K562 (cell line): ENCODE measurements at regions not wholly inside any gene's neighbourhood (a gene's known extent, or its start where the extent isn't known, plus 50 kb on each side); places are given as distances from the start of the nearest gene placed in this dataset.

Experiments
- ETS2 ChIP-seq: IDR thresholded peaks from 2 replicates; pipeline ENCODE4 v1.6.1; 2016; ENCODE audit warnings: borderline replicate concordance, missing genetic modification characterization, mild to moderate bottlenecking, moderate library complexity, missing compliant biosample characterization; ENCODE audit not compliant: poor library complexity, severe bottlenecking
- GATA2 ChIP-seq: sonication (generic); formaldehyde crosslinking; IDR thresholded peaks from 2 replicates; pipeline ENCODE4 v1.4.0; 2020; ENCODE audit warnings: mild to moderate bottlenecking, missing genetic modification reagents
- ILF3 ChIP-seq: fragments of 450-650 bp; IDR thresholded peaks from 2 replicates; pipeline ENCODE4 v1.6.1; 2018; ENCODE audit warnings: antibody characterized with exemption, mild to moderate bottlenecking, moderate library complexity, borderline replicate concordance
- KDM5B ChIP-seq: fragments of 200-600 bp; sonication (generic); IDR thresholded peaks from 2 replicates; pipeline ENCODE4 v1.6.1; 2012; ENCODE audit warnings: low read depth, mild to moderate bottlenecking, moderate library complexity, low read length, control low read depth, inconsistent platforms; ENCODE audit not compliant: insufficient replicate concordance
- NELFE ChIP-seq: IDR thresholded peaks from 2 replicates; pipeline ENCODE4 v1.6.1; 2011; ENCODE audit warnings: mild to moderate bottlenecking; ENCODE audit not compliant: insufficient read depth, insufficient read length
- POU5F1 ChIP-seq: fragments of 150-350 bp; IDR thresholded peaks from 2 replicates; pipeline ENCODE4 v1.6.1; 2014; ENCODE audit warnings: borderline replicate concordance, low read length, low read depth, mild to moderate bottlenecking; ENCODE audit not compliant: partially characterized antibody
- SAFB ChIP-seq: fragments of 200-400 bp; formaldehyde crosslinking; IDR thresholded peaks from 2 replicates; pipeline ENCODE4 v1.6.1; 2017; ENCODE audit warnings: low read depth, low read length, borderline replicate concordance
- SRSF9 ChIP-seq: fragments of 200-400 bp; formaldehyde crosslinking; IDR thresholded peaks from 2 replicates; pipeline ENCODE4 v1.6.1; 2017; ENCODE audit warnings: low read depth, low read length, borderline replicate concordance
- TCF3 ChIP-seq: sonication (generic); formaldehyde crosslinking; IDR thresholded peaks from 2 replicates; pipeline ENCODE4 v1.4.0; 2020; ENCODE audit warnings: mild to moderate bottlenecking, missing genetic modification reagents
- TGIF2 ChIP-seq: sonication (generic); formaldehyde crosslinking; IDR thresholded peaks from 2 replicates; pipeline ENCODE4 v1.8.1; 2022; ENCODE audit warnings: mild to moderate bottlenecking, missing genetic modification reagents, moderate library complexity
- ZFP1 ChIP-seq: fragments of 450-650 bp; formaldehyde crosslinking; IDR thresholded peaks from 2 replicates; pipeline ENCODE4 v1.4.0; 2020; ENCODE audit warnings: mild to moderate bottlenecking, mixed read lengths
- ZNF12 ChIP-seq: sonication (generic); formaldehyde crosslinking; IDR thresholded peaks from 2 replicates; pipeline ENCODE4 v1.4.0; 2020; ENCODE audit warnings: mild to moderate bottlenecking, missing genetic modification reagents
- ZNF282 ChIP-seq: sonication (generic); formaldehyde crosslinking; IDR thresholded peaks from 2 replicates; pipeline ENCODE4 v1.8.1; 2023; ENCODE audit warnings: missing genetic modification reagents
- ZNF717 ChIP-seq: fragments of 250-450 bp; sonication (Bioruptor Pico); IDR thresholded peaks from 2 replicates; pipeline ENCODE4 v1.5.0; 2021
- ZNF75A ChIP-seq: fragments of 450-650 bp; formaldehyde crosslinking; IDR thresholded peaks from 2 replicates; pipeline ENCODE4 v1.4.0; 2020; ENCODE audit warnings: mild to moderate bottlenecking
- TF ChIP-seq, protein P1 (sequence below): sonication (generic); formaldehyde crosslinking; IDR thresholded peaks from 2 replicates; pipeline ENCODE4 v1.8.0; 2023; ENCODE audit warnings: mild to moderate bottlenecking, missing genetic modification reagents
- TF ChIP-seq, protein P2 (sequence below), 2 experiments: IDR thresholded peaks; 2 replicates each; pipeline ENCODE4 v1.6.1; 2011; ENCODE audit warnings: borderline replicate concordance in 1 of 2, control low read depth in 1 of 2, low read depth in 1 of 2, low read length in 1 of 2, mild to moderate bottlenecking in 1 of 2, mixed read lengths in 1 of 2, moderate library complexity in 1 of 2; ENCODE audit not compliant: insufficient read depth in 1 of 2, insufficient read length in 1 of 2, poor library complexity in 1 of 2, severe bottlenecking in 1 of 2; ENCODE audit errors: extremely low read depth in 1 of 2
- TF ChIP-seq, protein P3 (sequence below): fragments of 450-650 bp; conservative IDR thresholded peaks from 2 replicates; pipeline ENCODE4 v1.6.1; 2016; ENCODE audit warnings: missing genetic modification characterization, low read depth, mild to moderate bottlenecking, missing compliant biosample characterization, moderate library complexity

DNA sequence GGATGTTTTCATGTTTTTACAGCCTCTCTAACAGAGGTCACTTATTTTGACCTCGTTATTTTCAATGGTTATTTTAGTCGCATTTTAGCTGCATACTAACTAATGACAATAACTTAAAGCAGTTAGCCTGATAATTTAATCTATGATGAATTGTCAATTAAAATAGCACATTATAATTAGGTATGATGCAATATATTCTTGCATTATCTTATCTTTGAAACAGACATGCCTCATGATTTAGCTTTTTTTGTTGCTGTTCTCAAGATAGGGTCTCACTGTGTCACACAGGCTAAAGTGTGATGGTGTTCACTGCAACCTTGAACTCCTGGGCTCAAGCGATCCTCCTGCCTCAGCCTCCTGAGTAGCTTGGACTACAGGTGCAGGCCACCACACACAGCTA, 126.4 kb downstream of the KBTBD2 start (continued):
- TF ChIP-seq, protein P1, sequence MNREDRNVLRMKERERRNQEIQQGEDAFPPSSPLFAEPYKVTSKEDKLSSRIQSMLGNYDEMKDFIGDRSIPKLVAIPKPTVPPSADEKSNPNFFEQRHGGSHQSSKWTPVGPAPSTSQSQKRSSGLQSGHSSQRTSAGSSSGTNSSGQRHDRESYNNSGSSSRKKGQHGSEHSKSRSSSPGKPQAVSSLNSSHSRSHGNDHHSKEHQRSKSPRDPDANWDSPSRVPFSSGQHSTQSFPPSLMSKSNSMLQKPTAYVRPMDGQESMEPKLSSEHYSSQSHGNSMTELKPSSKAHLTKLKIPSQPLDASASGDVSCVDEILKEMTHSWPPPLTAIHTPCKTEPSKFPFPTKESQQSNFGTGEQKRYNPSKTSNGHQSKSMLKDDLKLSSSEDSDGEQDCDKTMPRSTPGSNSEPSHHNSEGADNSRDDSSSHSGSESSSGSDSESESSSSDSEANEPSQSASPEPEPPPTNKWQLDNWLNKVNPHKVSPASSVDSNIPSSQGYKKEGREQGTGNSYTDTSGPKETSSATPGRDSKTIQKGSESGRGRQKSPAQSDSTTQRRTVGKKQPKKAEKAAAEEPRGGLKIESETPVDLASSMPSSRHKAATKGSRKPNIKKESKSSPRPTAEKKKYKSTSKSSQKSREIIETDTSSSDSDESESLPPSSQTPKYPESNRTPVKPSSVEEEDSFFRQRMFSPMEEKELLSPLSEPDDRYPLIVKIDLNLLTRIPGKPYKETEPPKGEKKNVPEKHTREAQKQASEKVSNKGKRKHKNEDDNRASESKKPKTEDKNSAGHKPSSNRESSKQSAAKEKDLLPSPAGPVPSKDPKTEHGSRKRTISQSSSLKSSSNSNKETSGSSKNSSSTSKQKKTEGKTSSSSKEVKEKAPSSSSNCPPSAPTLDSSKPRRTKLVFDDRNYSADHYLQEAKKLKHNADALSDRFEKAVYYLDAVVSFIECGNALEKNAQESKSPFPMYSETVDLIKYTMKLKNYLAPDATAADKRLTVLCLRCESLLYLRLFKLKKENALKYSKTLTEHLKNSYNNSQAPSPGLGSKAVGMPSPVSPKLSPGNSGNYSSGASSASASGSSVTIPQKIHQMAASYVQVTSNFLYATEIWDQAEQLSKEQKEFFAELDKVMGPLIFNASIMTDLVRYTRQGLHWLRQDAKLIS, result no peak
- TF ChIP-seq TGIF2 (CRISPR knock-in tag), result no peak
- no peak for TF ChIP-seq ZNF12 (CRISPR knock-in tag)
- no peak for TF ChIP-seq ZNF717 (CRISPR knock-in tag)
- TF ChIP-seq GATA2 (CRISPR knock-in tag), result no peak
- no peak for TF ChIP-seq SRSF9
- TF ChIP-seq KDM5B, result no peak
- TF ChIP-seq POU5F1, result no peak
- no peak for TF ChIP-seq ZFP1
- TF ChIP-seq, protein P2, sequence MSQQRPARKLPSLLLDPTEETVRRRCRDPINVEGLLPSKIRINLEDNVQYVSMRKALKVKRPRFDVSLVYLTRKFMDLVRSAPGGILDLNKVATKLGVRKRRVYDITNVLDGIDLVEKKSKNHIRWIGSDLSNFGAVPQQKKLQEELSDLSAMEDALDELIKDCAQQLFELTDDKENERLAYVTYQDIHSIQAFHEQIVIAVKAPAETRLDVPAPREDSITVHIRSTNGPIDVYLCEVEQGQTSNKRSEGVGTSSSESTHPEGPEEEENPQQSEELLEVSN (IDR thresholded peaks at IDR 0.05; ENCODE audit: borderline replicate concordance in 1 of 2, extremely low read depth in 1 of 2, insufficient read depth in 1 of 2, insufficient read length in 1 of 2, low read depth in 1 of 2, low read length in 1 of 2, poor library complexity in 1 of 2, severe bottlenecking in 1 of 2), result no peak
- TF ChIP-seq ILF3, result no peak
- TF ChIP-seq ETS2 (tag), result no peak
- no peak for TF ChIP-seq ZNF75A (CRISPR knock-in tag)
- TF ChIP-seq NELFE, result no peak
- 0 out of 2 replicates have a peak, but pooled peaks have one; percentile 15 for TF ChIP-seq TCF3 (CRISPR knock-in tag)
- TF ChIP-seq SAFB, result no peak
- no peak for TF ChIP-seq ZNF282
- TF ChIP-seq, protein P3, sequence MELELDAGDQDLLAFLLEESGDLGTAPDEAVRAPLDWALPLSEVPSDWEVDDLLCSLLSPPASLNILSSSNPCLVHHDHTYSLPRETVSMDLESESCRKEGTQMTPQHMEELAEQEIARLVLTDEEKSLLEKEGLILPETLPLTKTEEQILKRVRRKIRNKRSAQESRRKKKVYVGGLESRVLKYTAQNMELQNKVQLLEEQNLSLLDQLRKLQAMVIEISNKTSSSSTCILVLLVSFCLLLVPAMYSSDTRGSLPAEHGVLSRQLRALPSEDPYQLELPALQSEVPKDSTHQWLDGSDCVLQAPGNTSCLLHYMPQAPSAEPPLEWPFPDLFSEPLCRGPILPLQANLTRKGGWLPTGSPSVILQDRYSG (tag), result no peak
